ELR (cell line): ENCODE measurements at regions not wholly inside any gene's neighbourhood (a gene's known extent, or its start where the extent isn't known, plus 50 kb on each side); places are given as distances from the start of the nearest gene placed in this dataset.
A peak's percentile ranks its signal among the peaks of the same experiment; 100 is the strongest.
"Not testable (repeated sequence)": the region's sequence is repeated elsewhere in the genome, so short reads cannot be mapped to it uniquely, and the experiment has no call there.

Experiments used
- DNase-seq: peaks from one replicate; pipeline ENCODE4 v3.0.0-alpha.2; 2015; ENCODE audit warnings: low read depth

- DNase-seq = no peak
These were observed 237.2 kb upstream of the PUDP start for GRCh38 chrX:7385131-7385530.

DNA sequence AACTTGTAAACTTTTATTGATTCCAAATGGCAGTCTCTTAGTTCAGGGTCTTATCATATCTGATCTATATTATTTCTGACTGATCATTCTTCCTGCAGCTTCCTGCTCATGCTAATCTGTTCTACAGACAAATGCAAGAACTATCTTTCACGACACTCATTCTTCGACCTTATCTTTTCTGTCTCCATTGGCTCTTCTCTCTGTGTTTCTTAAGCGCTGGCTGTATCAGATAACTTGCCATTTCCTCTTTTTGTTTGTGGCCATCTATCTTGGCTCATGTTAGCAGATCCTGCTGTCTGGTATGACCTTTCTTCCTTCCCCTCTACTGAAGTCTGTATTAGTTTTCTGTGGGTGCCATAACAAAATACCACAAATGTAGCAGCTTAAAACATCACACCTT, 230.5 kb upstream of the PUDP start:
- no peak for DNase-seq

DNA sequence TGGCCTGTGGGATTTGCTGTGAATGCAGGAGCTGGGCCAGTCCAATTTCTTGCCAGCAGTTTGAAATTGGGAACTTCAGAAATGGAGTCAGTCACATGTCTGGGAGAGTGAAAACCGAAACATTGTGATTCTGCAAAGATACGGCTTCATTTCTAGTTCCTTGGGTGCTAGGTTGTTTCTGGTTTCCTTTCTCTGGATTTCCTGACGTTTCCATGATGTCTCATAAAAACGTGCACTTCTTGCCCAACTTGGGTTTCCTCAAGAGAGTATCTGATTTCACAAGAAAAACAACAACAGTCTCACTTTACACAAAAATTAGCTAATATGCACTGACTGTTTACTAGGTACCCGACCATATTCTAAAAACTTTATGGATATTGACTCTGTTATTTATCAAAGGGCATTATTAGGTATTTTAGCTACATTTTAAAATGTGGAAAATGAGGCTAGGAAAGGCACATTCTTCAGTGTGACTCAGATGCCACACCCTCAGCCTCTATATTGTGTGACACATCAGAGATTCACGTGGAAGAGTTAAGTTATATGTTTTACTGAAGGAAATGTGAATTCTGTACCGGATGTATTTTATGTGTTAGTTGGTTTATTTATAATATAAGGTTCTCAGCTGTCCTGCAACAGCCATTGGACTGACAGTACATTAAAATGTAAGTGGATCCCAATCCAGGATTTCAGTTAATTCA, 225.0 kb upstream of the PUDP start:
- DNase-seq = peak; percentile 89

DNA sequence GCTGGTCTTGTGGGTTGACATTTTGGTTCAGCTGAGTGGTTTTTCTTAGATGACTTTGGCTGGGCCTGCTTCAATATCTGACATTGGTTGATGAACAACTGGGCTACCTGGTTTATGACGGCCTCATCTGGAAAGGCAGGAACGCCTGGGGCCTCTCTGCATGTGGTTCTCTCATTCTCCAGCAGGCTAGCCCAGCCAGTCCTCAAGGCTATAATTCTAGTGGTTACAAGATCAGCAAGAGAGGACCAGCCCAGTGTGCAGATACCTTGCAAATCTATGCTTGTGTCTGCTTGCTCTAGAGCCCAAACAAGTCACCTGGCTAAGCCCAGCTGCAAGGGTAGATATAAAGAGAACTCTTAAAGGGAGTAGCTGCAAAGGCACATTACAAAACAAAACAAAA, 214.2 kb upstream of the PUDP start:
- no peak for DNase-seq

- DNase-seq = peak; percentile 8
These were observed 204.0 kb upstream of the PUDP start for GRCh38 chrX:7351926-7352325.

DNA sequence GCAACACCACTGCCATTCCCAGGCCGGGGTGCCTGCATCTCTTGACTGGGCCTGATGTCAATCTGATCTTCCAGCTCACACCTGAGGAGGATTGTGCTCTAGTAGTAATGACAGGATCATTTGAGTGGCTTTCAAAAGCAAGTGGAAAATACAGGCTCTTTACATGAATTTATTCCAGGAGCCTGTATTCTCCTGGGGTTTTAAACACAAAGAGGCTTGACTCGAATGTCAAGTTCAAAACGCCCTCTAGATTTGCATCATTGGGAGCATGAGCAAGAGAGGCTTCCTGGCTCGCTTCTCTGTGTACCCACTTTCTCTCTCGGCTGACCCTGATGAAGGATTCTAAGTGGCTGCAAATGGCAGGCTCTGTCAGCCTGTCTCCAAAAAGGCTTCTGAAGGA, 199.5 kb upstream of the PUDP start:
- no peak for DNase-seq

DNA sequence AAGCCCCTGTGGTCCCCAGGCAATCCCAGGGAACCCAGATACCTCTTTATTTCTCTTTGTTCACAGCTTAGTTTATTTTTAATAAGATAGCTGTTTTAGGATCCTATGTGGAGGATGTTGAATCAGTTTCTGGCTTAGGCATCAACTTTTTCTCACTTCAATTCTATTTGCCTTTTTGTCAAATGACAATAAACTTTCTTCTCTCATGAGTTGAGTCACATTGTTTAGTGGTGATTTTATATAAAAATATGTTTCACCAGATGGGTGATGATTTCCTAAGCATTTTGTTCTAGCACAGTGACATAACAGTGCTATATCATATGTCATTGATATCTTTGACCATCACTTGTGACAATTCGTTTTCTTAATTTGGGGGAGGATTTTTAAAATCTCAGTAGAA, 198.1 kb upstream of the PUDP start:
- peak; percentile 42 for DNase-seq

DNA sequence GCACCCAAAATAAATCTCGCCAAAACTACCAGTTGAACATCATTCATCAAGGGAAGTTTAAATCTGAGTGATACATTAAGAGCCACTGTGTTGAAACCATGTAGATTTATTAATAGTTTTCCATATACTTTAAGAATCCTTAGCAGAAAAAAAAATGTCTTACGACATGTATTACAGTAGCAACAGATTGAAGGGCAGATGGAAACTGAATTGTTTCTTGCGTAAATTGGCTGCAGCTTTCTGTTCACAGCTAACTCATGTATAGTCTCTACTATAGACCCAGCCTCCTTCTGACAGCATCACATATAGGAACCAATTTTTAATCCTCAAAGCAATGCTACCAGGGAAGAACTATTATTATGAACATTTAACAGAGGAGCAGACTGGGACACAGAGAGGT, 195.2 kb upstream of the PUDP start:
- no peak for DNase-seq

DNA sequence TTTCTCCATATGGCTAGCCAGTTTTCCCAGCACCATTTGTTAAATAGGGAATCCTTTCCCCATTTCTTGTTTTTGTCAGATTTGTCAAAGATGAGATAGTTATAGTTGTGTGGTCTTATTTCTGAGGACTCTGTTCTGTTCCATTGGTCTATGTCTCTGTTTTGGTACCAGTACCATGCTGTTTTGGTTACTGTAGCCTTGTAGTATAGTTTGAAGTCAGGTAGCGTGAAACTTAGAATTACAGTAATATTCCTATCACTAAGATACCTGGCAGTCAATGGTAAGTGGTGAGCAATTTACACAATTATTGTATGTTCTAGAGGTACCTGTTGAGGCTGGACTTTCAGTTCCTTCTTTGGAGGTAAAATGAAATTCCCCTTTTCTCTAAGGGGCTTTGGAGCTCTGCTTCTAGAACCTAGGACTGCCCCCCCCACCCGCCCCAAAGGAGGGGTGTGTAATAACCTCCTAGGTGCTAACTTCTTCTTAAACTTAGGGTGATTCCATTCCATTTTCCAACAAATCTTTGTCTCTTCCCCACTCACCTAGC, 187.9 kb upstream of the PUDP start:
- DNase-seq = not testable (repeated sequence)

DNA sequence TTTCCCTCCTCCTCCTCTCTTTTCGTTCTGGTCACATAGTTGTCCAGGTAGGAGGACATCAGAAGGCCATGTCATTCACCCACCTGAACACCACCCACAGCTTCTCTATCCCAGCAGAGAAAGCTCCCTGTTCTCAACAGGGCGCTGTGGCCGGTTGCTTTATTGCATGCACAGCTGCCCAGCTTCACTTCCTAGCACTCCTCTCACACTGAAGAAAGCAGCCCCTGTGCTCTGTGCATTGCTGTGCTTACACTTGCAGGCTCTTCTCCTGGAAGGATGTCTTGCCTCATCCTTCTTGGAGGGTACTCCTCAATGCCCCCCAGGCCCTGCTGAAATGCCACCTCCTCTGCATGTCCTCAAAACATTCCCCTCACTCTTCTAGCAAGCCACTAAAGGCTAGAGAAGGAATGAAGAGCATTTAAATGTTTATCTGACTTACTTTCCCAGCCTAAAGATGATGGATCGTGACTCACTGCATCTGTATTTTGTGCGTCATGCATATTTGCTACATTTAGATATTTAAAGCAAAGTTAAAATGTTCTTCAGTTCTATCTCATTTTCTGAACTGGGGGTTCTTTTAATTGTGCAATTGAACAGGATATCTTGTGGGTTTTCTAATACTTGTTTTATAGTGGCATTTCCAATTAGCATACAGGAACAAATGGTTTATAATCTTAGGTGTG, 186.4 kb upstream of the PUDP start:
- peak; percentile 85 for DNase-seq

DNA sequence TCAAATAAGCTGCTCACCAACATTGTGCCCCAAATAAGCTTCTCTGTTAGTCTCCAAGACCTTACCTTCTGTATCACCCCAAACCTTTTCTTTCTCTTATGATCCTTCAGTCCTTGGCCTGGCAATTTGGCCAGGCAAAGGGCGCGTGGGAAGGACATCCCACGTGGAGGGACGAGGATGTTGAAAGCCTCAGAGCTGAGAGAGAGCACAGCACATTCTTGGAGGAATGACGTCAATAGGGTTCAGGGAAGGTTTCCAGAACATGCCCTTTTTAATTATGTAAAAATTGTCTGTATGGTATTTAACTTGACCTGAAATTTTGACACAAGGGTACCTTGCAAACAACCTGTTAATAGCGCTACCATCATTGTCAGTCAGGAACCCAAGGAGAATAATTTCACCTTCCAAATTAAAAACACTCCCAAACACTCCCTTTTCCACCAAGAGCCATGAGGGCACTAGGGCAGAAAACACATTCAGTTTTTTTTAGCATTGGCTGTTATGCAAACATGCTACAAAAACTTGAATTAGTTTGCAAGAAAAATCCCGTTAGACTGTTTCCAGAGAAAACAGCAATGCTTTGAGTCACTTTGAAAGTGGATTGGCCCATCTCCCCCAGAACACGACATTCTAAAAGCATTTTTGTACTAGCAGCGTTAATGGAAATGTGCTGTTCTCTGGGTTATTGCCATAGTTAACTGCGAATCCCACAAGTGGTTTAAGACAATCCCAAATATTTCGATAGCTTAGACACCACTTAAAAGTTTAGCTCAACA, 183.2 kb upstream of the PUDP start:
- peak; percentile 77 for DNase-seq

GRCh38 chrX:7330556-7330955, 182.6 kb upstream of the PUDP start:
- no peak for DNase-seq

- DNase-seq = no peak
These were observed 170.7 kb upstream of the PUDP start for GRCh38 chrX:7318661-7319060.

- no peak for DNase-seq
These were observed 170.3 kb upstream of the PUDP start for GRCh38 chrX:7318241-7318640.

GRCh38 chrX:7316887-7317286, 168.9 kb upstream of the PUDP start:
- no peak for DNase-seq

GRCh38 chrX:7316280-7316679, 168.3 kb upstream of the PUDP start:
- peak; percentile 25 for DNase-seq

DNA sequence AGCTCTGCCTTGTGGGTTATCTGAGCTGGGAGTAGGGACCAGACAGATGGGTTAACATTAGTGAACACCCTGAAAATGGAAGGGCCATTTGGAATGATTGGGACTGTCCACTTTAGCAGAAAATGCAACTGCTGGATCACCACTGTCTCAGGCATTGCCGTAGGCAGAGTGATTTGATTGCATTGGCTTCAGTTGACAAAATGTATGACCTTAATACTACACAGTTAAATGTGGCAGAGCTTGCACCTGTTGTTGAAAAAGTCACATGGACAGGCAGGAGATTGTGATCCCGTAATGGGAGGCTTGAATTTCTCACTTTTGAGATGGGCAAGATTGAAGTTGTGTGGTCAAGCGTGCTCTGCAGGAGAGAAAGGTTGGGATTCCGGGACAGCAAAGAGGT, 166.5 kb upstream of the PUDP start:
- no peak for DNase-seq

DNA sequence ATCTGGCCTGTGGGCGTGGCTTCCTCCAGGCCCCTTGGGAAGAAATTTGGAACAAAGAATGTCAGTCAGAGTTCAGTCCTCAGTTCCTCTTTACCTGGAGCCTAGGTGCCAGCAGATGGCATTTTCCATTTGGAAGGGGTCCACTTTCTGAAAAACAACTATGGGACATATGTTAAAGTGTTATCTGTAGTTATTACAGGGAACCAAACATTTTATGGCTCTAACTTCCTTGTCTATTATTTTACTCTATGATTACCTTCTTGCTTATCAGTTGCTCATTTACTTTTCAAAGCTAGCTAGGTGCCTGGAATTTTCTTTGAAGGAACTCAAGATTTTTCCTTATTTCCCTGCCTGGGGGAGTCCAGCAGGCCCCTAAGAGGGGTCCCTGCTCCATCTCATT, 159.8 kb upstream of the PUDP start:
- DNase-seq = no peak

GRCh38 chrX:7294483-7294882, 146.5 kb upstream of the PUDP start:
- DNase-seq = no peak

DNA sequence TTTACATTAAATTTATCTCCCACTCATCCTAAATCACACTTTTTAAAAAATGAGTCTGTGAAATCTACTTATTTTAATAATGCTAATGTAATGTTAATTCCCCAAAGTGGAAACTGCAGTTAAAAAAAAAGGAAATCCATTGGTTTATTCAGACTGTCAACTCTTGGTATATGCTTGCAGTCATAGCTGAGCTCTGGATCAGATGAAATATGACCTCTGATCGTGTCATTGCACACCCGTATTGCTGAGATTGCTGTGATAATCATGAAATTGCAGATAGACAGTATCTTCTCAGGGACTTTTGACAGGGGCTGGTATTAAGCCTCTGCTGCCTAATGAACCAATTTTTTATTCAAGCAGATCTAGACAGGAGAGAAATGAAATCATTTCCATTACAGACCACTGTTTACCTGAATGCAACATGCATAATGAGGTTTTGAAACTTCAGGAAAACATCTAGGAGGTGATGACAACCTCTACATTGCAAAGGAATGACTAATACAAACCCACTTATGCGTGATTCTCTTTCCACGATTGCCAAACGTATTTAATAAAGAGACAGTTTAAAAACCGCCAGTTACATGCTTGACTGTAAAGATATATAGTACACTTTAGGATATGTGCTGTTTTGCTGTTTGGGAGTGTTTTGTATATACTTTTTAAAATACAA, 138.3 kb upstream of the PUDP start:
- peak; percentile 52 for DNase-seq

DNA sequence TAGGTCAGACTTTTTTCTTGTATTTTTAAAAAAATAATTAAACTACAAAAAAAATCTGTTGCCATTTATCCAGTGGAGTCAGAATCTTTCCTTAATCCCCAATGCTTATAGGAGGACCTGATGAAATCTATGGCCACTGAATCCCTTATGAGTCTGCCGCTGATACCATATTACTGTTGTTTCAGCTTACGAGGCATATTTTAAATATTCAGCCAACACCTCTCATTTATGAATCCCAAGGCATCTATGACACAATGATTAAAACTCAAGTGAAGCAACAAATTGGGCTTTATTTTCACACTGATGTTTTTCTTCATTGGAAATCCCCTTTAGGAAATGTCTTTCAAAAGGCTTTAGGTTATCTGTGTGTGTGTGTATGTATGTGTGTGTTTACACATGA, 137.8 kb upstream of the PUDP start:
- DNase-seq = no peak

- no peak for DNase-seq
These were observed 135.8 kb upstream of the PUDP start for GRCh38 chrX:7283741-7284140.
